ENCODE measurements at regions not wholly inside any gene's neighbourhood (a gene's known extent, or its start where the extent isn't known, plus 50 kb on each side); places are given as distances from the start of the nearest gene placed in this dataset.

DNA sequence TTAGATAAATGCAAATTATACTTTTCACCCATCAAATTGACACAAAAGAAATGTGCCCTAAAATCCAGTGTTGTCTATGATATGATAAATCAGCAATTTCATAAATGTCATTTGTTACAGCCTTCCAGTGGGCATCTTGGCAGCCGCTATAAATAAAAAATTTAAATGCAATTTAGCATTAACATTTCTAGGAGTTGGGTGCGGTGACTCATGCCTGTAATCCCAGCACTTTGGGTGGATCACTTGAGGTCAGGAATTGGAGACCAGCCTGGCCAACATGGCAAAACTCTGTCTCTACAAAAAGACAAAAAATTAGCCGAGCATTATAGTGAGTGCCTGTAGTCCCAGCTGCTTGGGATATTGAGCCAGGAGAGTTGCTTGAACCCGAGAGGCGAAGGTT lies 65.9 kb upstream of the POMGNT2 start:
- H3K9me3 ChIP-seq (ENCODE audit: control insufficient read depth in 1 of 2, low read length in 2 of 2): peaks cover 4 to 10% of the 10 kb centered on the region in 2 donors
- no peak overlapping the region for H3K9ac ChIP-seq (ENCODE audit: low read depth in 1 of 2, low read length in 2 of 2)
- no peaks in the 10 kb centered on the region for H3K27me3 ChIP-seq (ENCODE audit: control insufficient read depth in 1 of 2, insufficient read depth in 2 of 2, low read length in 2 of 2)
- H3K4me3 ChIP-seq (ENCODE audit: low read depth in 1 of 2, low read length in 2 of 2): no peak overlapping the region
- H3K27ac ChIP-seq (ENCODE audit: low read depth, low read length): no peak overlapping the region
- no peaks in the 10 kb centered on the region for H3K4me1 ChIP-seq (ENCODE audit: control insufficient read depth in 1 of 2, insufficient read depth in 2 of 2, low read length in 2 of 2)
- no peaks in the 10 kb centered on the region for H3K36me3 ChIP-seq (ENCODE audit: control insufficient read depth in 1 of 2, insufficient read depth in 2 of 2, low read length in 2 of 2)

- Histone ChIP-seq H3K36me3 (ENCODE audit: control insufficient read depth in 1 of 2, insufficient read depth in 2 of 2, low read length in 2 of 2) (no peaks in the 10 kb centered on the region), H3K27ac (ENCODE audit: low read depth, low read length) (no peak overlapping the region), H3K9me3 (ENCODE audit: control insufficient read depth in 1 of 2, low read length in 2 of 2) (peaks cover 5 to 14% of the 10 kb centered on the region in 2 donors), H3K4me1 (ENCODE audit: control insufficient read depth in 1 of 2, insufficient read depth in 2 of 2, low read length in 2 of 2) (no peaks in the 10 kb centered on the region), H3K4me3 (ENCODE audit: low read depth in 1 of 2, low read length in 2 of 2) (no peak overlapping the region), H3K9ac (ENCODE audit: low read depth in 1 of 2, low read length in 2 of 2) (no peak overlapping the region), H3K27me3 (ENCODE audit: control insufficient read depth in 1 of 2, insufficient read depth in 2 of 2, low read length in 2 of 2) (no peaks in the 10 kb centered on the region)
Measured at GRCh38 chr3:43170553-43170952, 64.7 kb upstream of the POMGNT2 start.

GRCh38 chr3:43169987-43170386 lies 64.1 kb upstream of the POMGNT2 start:
- H3K9ac ChIP-seq (ENCODE audit: low read depth in 1 of 2, low read length in 2 of 2): no peak overlapping the region
- no peaks in the 10 kb centered on the region for H3K4me1 ChIP-seq (ENCODE audit: control insufficient read depth in 1 of 2, insufficient read depth in 2 of 2, low read length in 2 of 2)
- H3K4me3 ChIP-seq (ENCODE audit: low read depth in 1 of 2, low read length in 2 of 2): no peak overlapping the region
- no peak overlapping the region for H3K27ac ChIP-seq (ENCODE audit: low read depth, low read length)
- no peaks in the 10 kb centered on the region for H3K27me3 ChIP-seq (ENCODE audit: control insufficient read depth in 1 of 2, insufficient read depth in 2 of 2, low read length in 2 of 2)
- peaks cover 5 to 14% of the 10 kb centered on the region in 2 donors for H3K9me3 ChIP-seq (ENCODE audit: control insufficient read depth in 1 of 2, low read length in 2 of 2)
- no peaks in the 10 kb centered on the region for H3K36me3 ChIP-seq (ENCODE audit: control insufficient read depth in 1 of 2, insufficient read depth in 2 of 2, low read length in 2 of 2)

DNA sequence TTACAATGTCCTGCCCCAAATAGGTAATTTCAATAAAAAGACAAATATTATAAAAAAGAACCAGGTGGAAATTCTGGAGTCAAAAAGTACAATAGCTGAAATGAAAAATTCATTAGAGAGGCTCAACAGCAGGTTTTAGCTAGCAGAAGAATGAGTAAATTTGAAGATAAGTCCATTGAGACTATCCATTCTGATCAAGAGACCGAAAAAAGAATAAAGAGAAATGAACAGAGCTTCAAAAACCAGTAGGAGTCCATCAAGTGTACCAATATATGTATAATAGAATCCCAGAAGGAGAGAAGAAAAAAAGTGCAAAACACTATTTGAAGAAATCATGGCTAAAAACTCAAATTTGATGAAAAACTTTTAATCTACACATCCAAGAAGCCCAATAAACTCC lies 60.5 kb upstream of the POMGNT2 start:
- Histone ChIP-seq H3K27me3 (ENCODE audit: control insufficient read depth in 1 of 2, insufficient read depth in 2 of 2, low read length in 2 of 2) (no peaks in the 10 kb centered on the region), H3K4me1 (ENCODE audit: control insufficient read depth in 1 of 2, insufficient read depth in 2 of 2, low read length in 2 of 2) (peaks cover 7 to 19% of the 10 kb centered on the region in 2 donors), H3K4me3 (ENCODE audit: low read depth in 1 of 2, low read length in 2 of 2) (no peak overlapping the region), H3K36me3 (ENCODE audit: control insufficient read depth in 1 of 2, insufficient read depth in 2 of 2, low read length in 2 of 2) (no peaks in the 10 kb centered on the region), H3K9me3 (ENCODE audit: control insufficient read depth in 1 of 2, low read length in 2 of 2) (peaks cover 2 to 5% of the 10 kb centered on the region in 2 donors), H3K9ac (ENCODE audit: low read depth in 1 of 2, low read length in 2 of 2) (no peak overlapping the region), H3K27ac (ENCODE audit: low read depth, low read length) (no peak overlapping the region)

- H3K4me1 ChIP-seq (ENCODE audit: control insufficient read depth in 1 of 2, insufficient read depth in 2 of 2, low read length in 2 of 2): peaks cover 7 to 19% of the 10 kb centered on the region in 2 donors
- H3K9ac ChIP-seq (ENCODE audit: low read depth in 1 of 2, low read length in 2 of 2): no peak overlapping the region
- no peak overlapping the region for H3K27ac ChIP-seq (ENCODE audit: low read depth, low read length)
- no peaks in the 10 kb centered on the region for H3K27me3 ChIP-seq (ENCODE audit: control insufficient read depth in 1 of 2, insufficient read depth in 2 of 2, low read length in 2 of 2)
- H3K36me3 ChIP-seq (ENCODE audit: control insufficient read depth in 1 of 2, insufficient read depth in 2 of 2, low read length in 2 of 2): no peaks in the 10 kb centered on the region
- H3K9me3 ChIP-seq (ENCODE audit: control insufficient read depth in 1 of 2, low read length in 2 of 2): peaks cover 2 to 5% of the 10 kb centered on the region in 2 donors
- no peak overlapping the region for H3K4me3 ChIP-seq (ENCODE audit: low read depth in 1 of 2, low read length in 2 of 2)
Measured at GRCh38 chr3:43165786-43166185, 59.9 kb upstream of the POMGNT2 start.

GRCh38 chr3:43163895-43164493 lies 58.1 kb upstream of the POMGNT2 start:
- H3K4me1 ChIP-seq (ENCODE audit: control insufficient read depth in 1 of 2, insufficient read depth in 2 of 2, low read length in 2 of 2): peaks cover 7 to 19% of the 10 kb centered on the region in 2 donors
- H3K9me3 ChIP-seq (ENCODE audit: control insufficient read depth in 1 of 2, low read length in 2 of 2): peaks cover 2 to 5% of the 10 kb centered on the region in 2 donors
- H3K4me3 ChIP-seq (ENCODE audit: low read depth in 1 of 2, low read length in 2 of 2): no peak overlapping the region
- no peaks in the 10 kb centered on the region for H3K27me3 ChIP-seq (ENCODE audit: control insufficient read depth in 1 of 2, insufficient read depth in 2 of 2, low read length in 2 of 2)
- no peaks in the 10 kb centered on the region for H3K36me3 ChIP-seq (ENCODE audit: control insufficient read depth in 1 of 2, insufficient read depth in 2 of 2, low read length in 2 of 2)
- H3K27ac ChIP-seq (ENCODE audit: low read depth, low read length): no peak overlapping the region
- H3K9ac ChIP-seq (ENCODE audit: low read depth in 1 of 2, low read length in 2 of 2): no peak overlapping the region

DNA sequence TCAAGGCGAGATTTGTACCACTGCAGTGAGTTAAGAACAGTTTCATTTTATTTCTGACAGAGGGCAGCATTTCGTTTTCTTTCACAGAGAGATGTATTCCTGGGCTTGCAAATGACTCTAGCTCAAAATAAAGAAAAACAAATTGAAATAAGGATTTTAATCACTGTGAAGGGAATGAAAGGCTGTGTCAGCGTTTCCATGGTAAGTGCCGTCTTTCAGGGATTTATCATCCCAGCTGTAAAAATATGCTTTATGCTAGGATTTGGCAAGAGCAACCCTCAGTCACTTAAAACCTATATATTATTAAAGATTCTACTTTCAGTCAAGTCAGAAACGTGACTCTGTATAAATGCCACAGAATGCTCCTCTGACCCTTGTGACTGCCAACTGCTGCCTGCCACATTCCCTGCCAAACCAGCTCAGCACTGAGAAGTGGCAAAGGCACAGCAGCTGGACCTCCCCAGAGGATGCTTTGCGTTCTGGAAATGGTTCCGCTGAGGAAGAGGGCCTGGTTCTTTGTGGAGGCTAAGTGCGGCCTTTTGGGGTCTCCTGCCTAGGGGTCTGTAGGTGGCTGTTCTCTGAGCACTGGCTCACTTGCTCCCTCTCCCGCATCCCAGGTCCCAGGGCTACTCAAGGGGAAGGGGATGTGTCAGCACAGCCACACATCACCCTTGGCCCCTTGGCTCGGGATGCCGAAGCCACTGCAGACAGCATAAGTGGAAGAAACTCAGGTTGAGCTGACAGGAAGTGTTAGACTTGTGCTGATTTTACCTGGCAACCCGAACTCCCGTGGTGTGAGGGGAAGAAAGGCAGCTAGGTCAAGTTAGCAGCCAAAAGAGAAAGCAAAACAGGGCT lies 56.6 kb upstream of the POMGNT2 start:
- Histone ChIP-seq H3K9me3 (ENCODE audit: control insufficient read depth in 1 of 2, low read length in 2 of 2) (peaks cover 2 to 5% of the 10 kb centered on the region in 2 donors), H3K4me1 (ENCODE audit: control insufficient read depth in 1 of 2, insufficient read depth in 2 of 2, low read length in 2 of 2) (peaks cover 7 to 19% of the 10 kb centered on the region in 2 donors), H3K4me3 (ENCODE audit: low read depth in 1 of 2, low read length in 2 of 2) (peak overlapping the region in 1 of 2 donors; percentile 34), H3K36me3 (ENCODE audit: control insufficient read depth in 1 of 2, insufficient read depth in 2 of 2, low read length in 2 of 2) (no peaks in the 10 kb centered on the region), H3K27me3 (ENCODE audit: control insufficient read depth in 1 of 2, insufficient read depth in 2 of 2, low read length in 2 of 2) (no peaks in the 10 kb centered on the region), H3K27ac (ENCODE audit: low read depth, low read length) (no peak overlapping the region), H3K9ac (ENCODE audit: low read depth in 1 of 2, low read length in 2 of 2) (peak overlapping the region; percentile 10 to 48)

DNA sequence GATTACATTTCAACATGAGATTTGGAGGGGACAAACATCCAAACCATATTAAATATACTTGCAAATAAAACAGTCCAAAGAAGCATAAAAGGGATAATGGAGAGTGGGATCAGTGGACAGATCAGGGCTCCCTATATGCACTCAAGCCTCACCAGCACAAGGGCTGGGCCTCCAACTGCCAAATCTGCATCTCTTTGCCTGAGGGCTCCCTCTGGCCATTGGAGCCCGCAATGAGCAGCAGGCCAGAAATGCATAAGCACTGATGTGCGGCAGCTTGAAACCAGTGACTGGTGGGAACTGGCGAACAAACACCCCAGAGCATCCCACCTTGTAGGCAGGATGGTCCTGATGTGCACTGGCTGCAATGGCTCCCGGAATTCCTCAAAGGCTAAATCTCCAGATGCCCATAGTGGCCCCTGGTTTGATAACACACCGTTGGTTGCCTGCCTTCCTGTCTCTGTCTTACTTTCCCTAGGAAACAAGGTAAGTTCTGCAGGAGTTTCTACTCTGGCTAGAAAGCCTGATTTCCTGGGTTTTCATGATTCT lies 55.9 kb upstream of the POMGNT2 start:
- no peak overlapping the region for H3K4me3 ChIP-seq (ENCODE audit: low read depth in 1 of 2, low read length in 2 of 2)
- H3K9me3 ChIP-seq (ENCODE audit: control insufficient read depth in 1 of 2, low read length in 2 of 2): peaks cover 2 to 5% of the 10 kb centered on the region in 2 donors
- H3K27ac ChIP-seq (ENCODE audit: low read depth, low read length): no peak overlapping the region
- no peaks in the 10 kb centered on the region for H3K36me3 ChIP-seq (ENCODE audit: control insufficient read depth in 1 of 2, insufficient read depth in 2 of 2, low read length in 2 of 2)
- H3K27me3 ChIP-seq (ENCODE audit: control insufficient read depth in 1 of 2, insufficient read depth in 2 of 2, low read length in 2 of 2): no peaks in the 10 kb centered on the region
- H3K9ac ChIP-seq (ENCODE audit: low read depth in 1 of 2, low read length in 2 of 2): no peak overlapping the region
- peaks cover 7 to 19% of the 10 kb centered on the region in 2 donors for H3K4me1 ChIP-seq (ENCODE audit: control insufficient read depth in 1 of 2, insufficient read depth in 2 of 2, low read length in 2 of 2)

GRCh38 chr3:43160664-43161063 lies 54.8 kb upstream of the POMGNT2 start:
- Histone ChIP-seq H3K27me3 (ENCODE audit: control insufficient read depth in 1 of 2, insufficient read depth in 2 of 2, low read length in 2 of 2) (no peaks in the 10 kb centered on the region), H3K9ac (ENCODE audit: low read depth in 1 of 2, low read length in 2 of 2) (no peak overlapping the region), H3K4me1 (ENCODE audit: control insufficient read depth in 1 of 2, insufficient read depth in 2 of 2, low read length in 2 of 2) (peaks cover 7 to 19% of the 10 kb centered on the region in 2 donors), H3K27ac (ENCODE audit: low read depth, low read length) (no peak overlapping the region), H3K4me3 (ENCODE audit: low read depth in 1 of 2, low read length in 2 of 2) (no peak overlapping the region), H3K36me3 (ENCODE audit: control insufficient read depth in 1 of 2, insufficient read depth in 2 of 2, low read length in 2 of 2) (no peaks in the 10 kb centered on the region), H3K9me3 (ENCODE audit: control insufficient read depth in 1 of 2, low read length in 2 of 2) (peaks cover 0 to under 1% of the 10 kb centered on the region in 2 donors)

GRCh38 chr3:43159876-43160255 lies 54.0 kb upstream of the POMGNT2 start:
- H3K4me3 ChIP-seq (ENCODE audit: low read depth in 1 of 2, low read length in 2 of 2): no peak overlapping the region
- H3K9ac ChIP-seq (ENCODE audit: low read depth in 1 of 2, low read length in 2 of 2): no peak overlapping the region
- no peaks in the 10 kb centered on the region for H3K27me3 ChIP-seq (ENCODE audit: control insufficient read depth in 1 of 2, insufficient read depth in 2 of 2, low read length in 2 of 2)
- H3K27ac ChIP-seq (ENCODE audit: low read depth, low read length): no peak overlapping the region
- H3K4me1 ChIP-seq (ENCODE audit: control insufficient read depth in 1 of 2, insufficient read depth in 2 of 2, low read length in 2 of 2): peaks cover 7 to 19% of the 10 kb centered on the region in 2 donors
- H3K36me3 ChIP-seq (ENCODE audit: control insufficient read depth in 1 of 2, insufficient read depth in 2 of 2, low read length in 2 of 2): no peaks in the 10 kb centered on the region
- H3K9me3 ChIP-seq (ENCODE audit: control insufficient read depth in 1 of 2, low read length in 2 of 2): no peaks in the 10 kb centered on the region
